ENCODE measurements at regions not wholly inside any gene's neighbourhood (a gene's known extent, or its start where the extent isn't known, plus 50 kb on each side); places are given as distances from the start of the nearest gene placed in this dataset.

DNA sequence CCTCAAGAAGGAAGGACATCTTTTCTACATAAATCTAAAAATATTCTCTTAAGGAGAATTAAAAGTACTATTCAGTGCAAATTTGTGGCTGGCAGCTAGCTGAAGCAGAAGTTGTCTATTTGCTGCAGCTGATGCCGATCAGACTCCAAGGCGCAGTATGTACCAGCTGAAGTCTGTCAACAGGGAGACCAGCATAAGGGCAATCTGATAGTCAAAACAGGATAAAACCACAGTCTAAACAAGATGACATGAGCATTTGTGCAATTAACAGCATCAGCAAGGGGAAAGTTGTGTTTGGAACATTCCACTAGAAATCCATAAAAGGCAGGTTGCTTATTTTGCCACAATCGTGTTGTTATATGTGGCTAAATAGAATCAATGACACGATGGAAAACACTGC lies 198.2 kb upstream of the ROBO2 start:
- Histone ChIP-seq H3K27ac (ENCODE audit: low read length) (no peak overlapping the region), H3K4me1 (ENCODE audit: control insufficient read depth, insufficient read depth, low read length) (no peaks in the 10 kb centered on the region), H3K4me3 (ENCODE audit: low read depth in 2 of 2, low read length in 2 of 2) (no peak overlapping the region), H3K9me3 (ENCODE audit: control insufficient read depth, insufficient read depth, low read depth, low read length) (no peaks in the 10 kb centered on the region), H3K36me3 (ENCODE audit: control insufficient read depth, insufficient read depth, low read length) (no peaks in the 10 kb centered on the region), H3K27me3 (ENCODE audit: control insufficient read depth, insufficient read depth, low read length) (no peaks in the 10 kb centered on the region)
- DNase-seq (ENCODE audit: low read depth, low spot score): no peak
- no peak for TF ChIP-seq TCF7L2 (IDR thresholded peaks at IDR 0.05; ENCODE audit: low read depth, low read length)
- TF ChIP-seq SIN3A (IDR thresholded peaks at IDR 0.05; ENCODE audit: borderline replicate concordance, insufficient read depth, low read depth, low read length): no peak
- TF ChIP-seq, protein P1, sequence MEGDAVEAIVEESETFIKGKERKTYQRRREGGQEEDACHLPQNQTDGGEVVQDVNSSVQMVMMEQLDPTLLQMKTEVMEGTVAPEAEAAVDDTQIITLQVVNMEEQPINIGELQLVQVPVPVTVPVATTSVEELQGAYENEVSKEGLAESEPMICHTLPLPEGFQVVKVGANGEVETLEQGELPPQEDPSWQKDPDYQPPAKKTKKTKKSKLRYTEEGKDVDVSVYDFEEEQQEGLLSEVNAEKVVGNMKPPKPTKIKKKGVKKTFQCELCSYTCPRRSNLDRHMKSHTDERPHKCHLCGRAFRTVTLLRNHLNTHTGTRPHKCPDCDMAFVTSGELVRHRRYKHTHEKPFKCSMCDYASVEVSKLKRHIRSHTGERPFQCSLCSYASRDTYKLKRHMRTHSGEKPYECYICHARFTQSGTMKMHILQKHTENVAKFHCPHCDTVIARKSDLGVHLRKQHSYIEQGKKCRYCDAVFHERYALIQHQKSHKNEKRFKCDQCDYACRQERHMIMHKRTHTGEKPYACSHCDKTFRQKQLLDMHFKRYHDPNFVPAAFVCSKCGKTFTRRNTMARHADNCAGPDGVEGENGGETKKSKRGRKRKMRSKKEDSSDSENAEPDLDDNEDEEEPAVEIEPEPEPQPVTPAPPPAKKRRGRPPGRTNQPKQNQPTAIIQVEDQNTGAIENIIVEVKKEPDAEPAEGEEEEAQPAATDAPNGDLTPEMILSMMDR (IDR thresholded peaks at IDR 0.05): no peak
- TF ChIP-seq REST (IDR thresholded peaks at IDR 0.05; ENCODE audit: insufficient read depth in 1 of 2, low read depth in 2 of 2, low read length in 1 of 2): no peak
- no peak for TF ChIP-seq POLR2AphosphoS5 (IDR thresholded peaks at IDR 0.05; ENCODE audit: low read depth, low read length)
- no peak for ATAC-seq
- POLR2A ChIA-PET: no interaction called here
- no TSS peak for BruUV-seq (replicated peaks)
- in situ Hi-C loops (cut with HindIII; ENCODE audit: low pct_unique_long_range_greater_than_20kb, low sequenced_read_pairs) (no loop called here), intact Hi-C loops (cut with micrococcal nuclease; ENCODE audit: unreplicated experiment) (no loop called here)
- CTCF ChIA-PET: no interaction called here

- ATAC-seq (no peak), DNase-seq (ENCODE audit: low read depth, low spot score) (no peak)
- in situ Hi-C loops (cut with HindIII; ENCODE audit: low pct_unique_long_range_greater_than_20kb, low sequenced_read_pairs) (no loop called here), intact Hi-C loops (cut with micrococcal nuclease; ENCODE audit: unreplicated experiment) (no loop called here)
- no peak overlapping the region for H3K4me3 ChIP-seq (ENCODE audit: low read depth in 2 of 2, low read length in 2 of 2)
- no peak overlapping the region for H3K27ac ChIP-seq (ENCODE audit: low read length)
- H3K4me1 ChIP-seq (ENCODE audit: control insufficient read depth, insufficient read depth, low read length): no peaks in the 10 kb centered on the region
- CTCF ChIA-PET: no interaction called here
- H3K9me3 ChIP-seq (ENCODE audit: control insufficient read depth, insufficient read depth, low read depth, low read length): no peaks in the 10 kb centered on the region
- TF ChIP-seq, protein P1 (IDR thresholded peaks at IDR 0.05): no peak
- TF ChIP-seq SIN3A (IDR thresholded peaks at IDR 0.05; ENCODE audit: borderline replicate concordance, insufficient read depth, low read depth, low read length) (no peak), POLR2AphosphoS5 (IDR thresholded peaks at IDR 0.05; ENCODE audit: low read depth, low read length) (no peak), TCF7L2 (IDR thresholded peaks at IDR 0.05; ENCODE audit: low read depth, low read length) (no peak), REST (IDR thresholded peaks at IDR 0.05; ENCODE audit: insufficient read depth in 1 of 2, low read depth in 2 of 2, low read length in 1 of 2) (no peak)
- H3K27me3 ChIP-seq (ENCODE audit: control insufficient read depth, insufficient read depth, low read length): no peaks in the 10 kb centered on the region
- POLR2A ChIA-PET: no interaction called here
- H3K36me3 ChIP-seq (ENCODE audit: control insufficient read depth, insufficient read depth, low read length): no peaks in the 10 kb centered on the region
- no TSS peak for BruUV-seq (replicated peaks)
Observed at GRCh38 chr3:76842216-76842615, 197.7 kb upstream of the ROBO2 start.

All from Panc1 (cell line).